ENCODE measurements at regions not wholly inside any gene's neighbourhood (a gene's known extent, or its start where the extent isn't known, plus 50 kb on each side); places are given as distances from the start of the nearest gene placed in this dataset.

DNA sequence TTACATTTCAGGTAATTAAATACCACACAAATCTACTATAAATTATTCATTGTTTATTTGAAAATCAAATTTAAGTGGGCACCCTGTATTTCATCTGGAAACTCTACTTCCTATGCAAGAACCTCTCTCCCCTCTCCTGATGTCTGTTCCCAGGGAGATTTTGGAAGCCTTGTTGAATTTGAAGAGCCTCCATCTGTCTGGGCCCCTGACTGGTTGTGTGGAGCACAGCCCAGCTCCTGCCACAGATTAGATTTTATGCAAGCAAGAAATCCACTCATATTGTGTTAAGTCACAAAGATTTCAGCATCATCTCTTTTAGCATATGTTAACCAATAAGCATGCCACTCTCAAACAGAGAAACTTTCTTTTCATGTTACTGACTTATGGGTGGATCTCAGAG lies 451.2 kb downstream of the TFAP2B start (continued):
- no peak for TF ChIP-seq KDM1A (IDR thresholded peaks at IDR 0.05; ENCODE audit: borderline replicate concordance)

DNA sequence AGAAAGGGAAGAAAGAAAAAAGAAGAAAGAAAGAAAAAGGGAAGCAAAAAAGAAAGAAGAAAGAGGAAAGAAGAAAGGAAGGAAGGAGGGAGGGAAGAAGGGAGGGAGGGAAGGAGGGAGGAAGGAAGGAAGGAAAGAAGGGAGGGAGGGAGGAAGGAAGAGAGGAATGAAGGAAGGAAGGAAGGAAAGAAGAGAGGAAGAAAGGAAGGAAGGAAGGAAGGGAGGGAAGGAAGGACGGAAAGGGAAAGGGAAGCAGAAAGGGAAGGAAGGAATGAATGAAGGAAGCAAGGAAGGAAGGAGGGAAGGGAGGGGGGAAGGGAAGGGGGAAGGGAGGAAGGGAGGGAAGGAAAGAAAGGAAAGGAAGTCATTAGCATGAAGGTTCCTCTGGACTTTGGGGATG lies 452.9 kb downstream of the TFAP2B start:
- no peak overlapping the region for H2AFZ ChIP-seq (ENCODE audit: control insufficient read depth, low read depth, low read length)
- POLR2A ChIA-PET: no interaction called here
- no peak overlapping the region for H3K4me3 ChIP-seq
- ATAC-seq (no peak), FAIRE-seq (no peak), DNase-seq (ENCODE audit: low read depth, low spot score) (no peak)
- H3K27ac ChIP-seq (ENCODE audit: control insufficient read depth, insufficient read depth): no peak overlapping the region
- SMC1A ChIA-PET (ENCODE audit: uncharacterized antibody, unreplicated experiment): no interaction called here
- H3K36me3 ChIP-seq (ENCODE audit: control insufficient read depth in 2 of 2, insufficient read depth in 2 of 2, low read length in 1 of 2): no peaks in the 10 kb centered on the region
- H3K9me3 ChIP-seq (replicated peaks; ENCODE audit: control insufficient read depth, insufficient read depth, low read length): no peaks in the 10 kb centered on the region
- RAD21 ChIA-PET (ENCODE audit: unreplicated experiment): no interaction called here
- H4K20me1 ChIP-seq (ENCODE audit: control insufficient read depth, insufficient read depth): no peaks in the 10 kb centered on the region
- BruUV-seq (replicated peaks): no TSS peak
- TF ChIP-seq, protein P1, sequence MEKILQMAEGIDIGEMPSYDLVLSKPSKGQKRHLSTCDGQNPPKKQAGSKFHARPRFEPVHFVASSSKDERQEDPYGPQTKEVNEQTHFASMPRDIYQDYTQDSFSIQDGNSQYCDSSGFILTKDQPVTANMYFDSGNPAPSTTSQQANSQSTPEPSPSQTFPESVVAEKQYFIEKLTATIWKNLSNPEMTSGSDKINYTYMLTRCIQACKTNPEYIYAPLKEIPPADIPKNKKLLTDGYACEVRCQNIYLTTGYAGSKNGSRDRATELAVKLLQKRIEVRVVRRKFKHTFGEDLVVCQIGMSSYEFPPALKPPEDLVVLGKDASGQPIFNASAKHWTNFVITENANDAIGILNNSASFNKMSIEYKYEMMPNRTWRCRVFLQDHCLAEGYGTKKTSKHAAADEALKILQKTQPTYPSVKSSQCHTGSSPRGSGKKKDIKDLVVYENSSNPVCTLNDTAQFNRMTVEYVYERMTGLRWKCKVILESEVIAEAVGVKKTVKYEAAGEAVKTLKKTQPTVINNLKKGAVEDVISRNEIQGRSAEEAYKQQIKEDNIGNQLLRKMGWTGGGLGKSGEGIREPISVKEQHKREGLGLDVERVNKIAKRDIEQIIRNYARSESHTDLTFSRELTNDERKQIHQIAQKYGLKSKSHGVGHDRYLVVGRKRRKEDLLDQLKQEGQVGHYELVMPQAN (conservative IDR thresholded peaks at IDR 0.05): no peak
- no peak for TF ChIP-seq EZH2 (IDR thresholded peaks at IDR 0.05; ENCODE audit: borderline replicate concordance, control insufficient read depth, low read depth, low read length)
- TF ChIP-seq, protein P2, sequence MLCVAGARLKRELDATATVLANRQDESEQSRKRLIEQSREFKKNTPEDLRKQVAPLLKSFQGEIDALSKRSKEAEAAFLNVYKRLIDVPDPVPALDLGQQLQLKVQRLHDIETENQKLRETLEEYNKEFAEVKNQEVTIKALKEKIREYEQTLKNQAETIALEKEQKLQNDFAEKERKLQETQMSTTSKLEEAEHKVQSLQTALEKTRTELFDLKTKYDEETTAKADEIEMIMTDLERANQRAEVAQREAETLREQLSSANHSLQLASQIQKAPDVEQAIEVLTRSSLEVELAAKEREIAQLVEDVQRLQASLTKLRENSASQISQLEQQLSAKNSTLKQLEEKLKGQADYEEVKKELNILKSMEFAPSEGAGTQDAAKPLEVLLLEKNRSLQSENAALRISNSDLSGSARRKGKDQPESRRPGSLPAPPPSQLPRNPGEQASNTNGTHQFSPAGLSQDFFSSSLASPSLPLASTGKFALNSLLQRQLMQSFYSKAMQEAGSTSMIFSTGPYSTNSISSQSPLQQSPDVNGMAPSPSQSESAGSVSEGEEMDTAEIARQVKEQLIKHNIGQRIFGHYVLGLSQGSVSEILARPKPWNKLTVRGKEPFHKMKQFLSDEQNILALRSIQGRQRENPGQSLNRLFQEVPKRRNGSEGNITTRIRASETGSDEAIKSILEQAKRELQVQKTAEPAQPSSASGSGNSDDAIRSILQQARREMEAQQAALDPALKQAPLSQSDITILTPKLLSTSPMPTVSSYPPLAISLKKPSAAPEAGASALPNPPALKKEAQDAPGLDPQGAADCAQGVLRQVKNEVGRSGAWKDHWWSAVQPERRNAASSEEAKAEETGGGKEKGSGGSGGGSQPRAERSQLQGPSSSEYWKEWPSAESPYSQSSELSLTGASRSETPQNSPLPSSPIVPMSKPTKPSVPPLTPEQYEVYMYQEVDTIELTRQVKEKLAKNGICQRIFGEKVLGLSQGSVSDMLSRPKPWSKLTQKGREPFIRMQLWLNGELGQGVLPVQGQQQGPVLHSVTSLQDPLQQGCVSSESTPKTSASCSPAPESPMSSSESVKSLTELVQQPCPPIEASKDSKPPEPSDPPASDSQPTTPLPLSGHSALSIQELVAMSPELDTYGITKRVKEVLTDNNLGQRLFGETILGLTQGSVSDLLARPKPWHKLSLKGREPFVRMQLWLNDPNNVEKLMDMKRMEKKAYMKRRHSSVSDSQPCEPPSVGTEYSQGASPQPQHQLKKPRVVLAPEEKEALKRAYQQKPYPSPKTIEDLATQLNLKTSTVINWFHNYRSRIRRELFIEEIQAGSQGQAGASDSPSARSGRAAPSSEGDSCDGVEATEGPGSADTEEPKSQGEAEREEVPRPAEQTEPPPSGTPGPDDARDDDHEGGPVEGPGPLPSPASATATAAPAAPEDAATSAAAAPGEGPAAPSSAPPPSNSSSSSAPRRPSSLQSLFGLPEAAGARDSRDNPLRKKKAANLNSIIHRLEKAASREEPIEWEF (IDR thresholded peaks at IDR 0.05; ENCODE audit: insufficient replicate concordance, low read depth, low read length): no peak
- no peak for TF ChIP-seq JUNB (IDR thresholded peaks at IDR 0.05)
- TF ChIP-seq POLR2A (IDR thresholded peaks at IDR 0.05; ENCODE audit: low read depth, low read length): no peak
- TF ChIP-seq NFIC (IDR thresholded peaks at IDR 0.05; ENCODE audit: low read depth, low read length): no peak
- TF ChIP-seq, protein P3, sequence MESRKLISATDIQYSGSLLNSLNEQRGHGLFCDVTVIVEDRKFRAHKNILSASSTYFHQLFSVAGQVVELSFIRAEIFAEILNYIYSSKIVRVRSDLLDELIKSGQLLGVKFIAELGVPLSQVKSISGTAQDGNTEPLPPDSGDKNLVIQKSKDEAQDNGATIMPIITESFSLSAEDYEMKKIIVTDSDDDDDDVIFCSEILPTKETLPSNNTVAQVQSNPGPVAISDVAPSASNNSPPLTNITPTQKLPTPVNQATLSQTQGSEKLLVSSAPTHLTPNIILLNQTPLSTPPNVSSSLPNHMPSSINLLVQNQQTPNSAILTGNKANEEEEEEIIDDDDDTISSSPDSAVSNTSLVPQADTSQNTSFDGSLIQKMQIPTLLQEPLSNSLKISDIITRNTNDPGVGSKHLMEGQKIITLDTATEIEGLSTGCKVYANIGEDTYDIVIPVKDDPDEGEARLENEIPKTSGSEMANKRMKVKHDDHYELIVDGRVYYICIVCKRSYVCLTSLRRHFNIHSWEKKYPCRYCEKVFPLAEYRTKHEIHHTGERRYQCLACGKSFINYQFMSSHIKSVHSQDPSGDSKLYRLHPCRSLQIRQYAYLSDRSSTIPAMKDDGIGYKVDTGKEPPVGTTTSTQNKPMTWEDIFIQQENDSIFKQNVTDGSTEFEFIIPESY (IDR thresholded peaks at IDR 0.05): no peak
- no peak for TF ChIP-seq ZNF217 (IDR thresholded peaks at IDR 0.05)
- TF ChIP-seq BRCA1 (IDR thresholded peaks at IDR 0.05; ENCODE audit: low read depth, low read length): no peak
- no peak for TF ChIP-seq CBFB (IDR thresholded peaks at IDR 0.05; ENCODE audit: low read depth)
- TF ChIP-seq, protein P4, sequence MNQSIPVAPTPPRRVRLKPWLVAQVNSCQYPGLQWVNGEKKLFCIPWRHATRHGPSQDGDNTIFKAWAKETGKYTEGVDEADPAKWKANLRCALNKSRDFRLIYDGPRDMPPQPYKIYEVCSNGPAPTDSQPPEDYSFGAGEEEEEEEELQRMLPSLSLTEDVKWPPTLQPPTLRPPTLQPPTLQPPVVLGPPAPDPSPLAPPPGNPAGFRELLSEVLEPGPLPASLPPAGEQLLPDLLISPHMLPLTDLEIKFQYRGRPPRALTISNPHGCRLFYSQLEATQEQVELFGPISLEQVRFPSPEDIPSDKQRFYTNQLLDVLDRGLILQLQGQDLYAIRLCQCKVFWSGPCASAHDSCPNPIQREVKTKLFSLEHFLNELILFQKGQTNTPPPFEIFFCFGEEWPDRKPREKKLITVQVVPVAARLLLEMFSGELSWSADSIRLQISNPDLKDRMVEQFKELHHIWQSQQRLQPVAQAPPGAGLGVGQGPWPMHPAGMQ (IDR thresholded peaks at IDR 0.05; ENCODE audit: borderline replicate concordance): no peak
- TF ChIP-seq MTA2 (IDR thresholded peaks at IDR 0.05; ENCODE audit: low read depth): no peak
- H3K4me2 ChIP-seq (ENCODE audit: control insufficient read depth, insufficient read depth): no peak overlapping the region
- CTCF ChIA-PET: no interaction called here
- no peaks in the 10 kb centered on the region for H3K27me3 ChIP-seq (replicated peaks in 1 of 2; ENCODE audit: control insufficient read depth in 2 of 2, insufficient read depth in 2 of 2, low read length in 1 of 2)
- no peak overlapping the region for H3K9ac ChIP-seq (ENCODE audit: control insufficient read depth, insufficient read depth, low read length)
- 0% methylated on average over 1 of the region's 1 CpG for WGBS (ENCODE audit: insufficient coverage, insufficient replicate concordance, low lambda C conversion rate, missing lambda C conversion rate)
- intact Hi-C loops (cut with micrococcal nuclease; ENCODE audit: unreplicated experiment) (no loop called here), in situ Hi-C loops (cut with MboI) (no loop called here)
- H3K4me1 ChIP-seq (ENCODE audit: control insufficient read depth, insufficient read depth, low read length): no peaks in the 10 kb centered on the region
- no peaks in the 10 kb centered on the region for H3K79me2 ChIP-seq (ENCODE audit: control insufficient read depth, insufficient read depth, low read length)

Measured in GM12878 (cell line).